ENCODE measurements at regions not wholly inside any gene's neighbourhood (a gene's known extent, or its start where the extent isn't known, plus 50 kb on each side); places are given as distances from the start of the nearest gene placed in this dataset.

DNA sequence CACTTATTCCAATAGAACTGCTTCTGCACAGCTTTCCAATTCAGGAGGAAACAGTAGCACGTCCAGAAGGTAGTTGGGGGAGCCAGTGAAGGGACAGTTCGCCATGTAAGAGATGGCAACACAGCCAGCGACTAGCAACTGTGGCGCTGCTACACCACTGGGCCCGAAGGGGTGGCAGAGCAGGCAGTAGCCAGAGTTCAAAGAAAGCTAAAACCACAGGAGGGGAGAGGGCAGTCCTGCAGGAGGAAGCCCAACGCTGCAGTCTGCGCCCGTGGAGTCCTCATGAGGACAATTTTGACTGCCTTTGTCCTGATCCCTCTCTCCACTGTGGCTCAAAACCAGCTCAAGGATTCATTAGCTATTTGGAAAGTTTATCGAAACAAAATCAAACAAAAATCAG is 591.2 kb downstream of the VRK1 start:
- TF ChIP-seq POLR2A (IDR thresholded peaks at IDR 0.05; ENCODE audit: low read depth, low read length) (no peak), POLR2AphosphoS5 (IDR thresholded peaks at IDR 0.05; ENCODE audit: insufficient read depth, low read depth, low read length) (no peak), EZH2 (IDR thresholded peaks at IDR 0.05; ENCODE audit: borderline replicate concordance, low read depth, low read length, severe bottlenecking) (no peak), GATA2 (IDR thresholded peaks at IDR 0.05; ENCODE audit: insufficient read depth, insufficient read length, low read depth, low read length) (no peak), JUN (IDR thresholded peaks at IDR 0.05; ENCODE audit: borderline replicate concordance, insufficient read depth, insufficient read length, low read depth) (no peak), MYC (IDR thresholded peaks at IDR 0.05; ENCODE audit: low read depth, low read length) (no peak), FOS (IDR thresholded peaks at IDR 0.05; ENCODE audit: borderline replicate concordance, insufficient read depth, low read length) (no peak)
- TF ChIP-seq, protein P1, sequence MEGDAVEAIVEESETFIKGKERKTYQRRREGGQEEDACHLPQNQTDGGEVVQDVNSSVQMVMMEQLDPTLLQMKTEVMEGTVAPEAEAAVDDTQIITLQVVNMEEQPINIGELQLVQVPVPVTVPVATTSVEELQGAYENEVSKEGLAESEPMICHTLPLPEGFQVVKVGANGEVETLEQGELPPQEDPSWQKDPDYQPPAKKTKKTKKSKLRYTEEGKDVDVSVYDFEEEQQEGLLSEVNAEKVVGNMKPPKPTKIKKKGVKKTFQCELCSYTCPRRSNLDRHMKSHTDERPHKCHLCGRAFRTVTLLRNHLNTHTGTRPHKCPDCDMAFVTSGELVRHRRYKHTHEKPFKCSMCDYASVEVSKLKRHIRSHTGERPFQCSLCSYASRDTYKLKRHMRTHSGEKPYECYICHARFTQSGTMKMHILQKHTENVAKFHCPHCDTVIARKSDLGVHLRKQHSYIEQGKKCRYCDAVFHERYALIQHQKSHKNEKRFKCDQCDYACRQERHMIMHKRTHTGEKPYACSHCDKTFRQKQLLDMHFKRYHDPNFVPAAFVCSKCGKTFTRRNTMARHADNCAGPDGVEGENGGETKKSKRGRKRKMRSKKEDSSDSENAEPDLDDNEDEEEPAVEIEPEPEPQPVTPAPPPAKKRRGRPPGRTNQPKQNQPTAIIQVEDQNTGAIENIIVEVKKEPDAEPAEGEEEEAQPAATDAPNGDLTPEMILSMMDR (IDR thresholded peaks at IDR 0.05; ENCODE audit: extremely low read depth in 1 of 2, insufficient read depth in 1 of 2, low read depth in 1 of 2, low read length in 2 of 2), result no peak
- TF ChIP-seq, protein P2, sequence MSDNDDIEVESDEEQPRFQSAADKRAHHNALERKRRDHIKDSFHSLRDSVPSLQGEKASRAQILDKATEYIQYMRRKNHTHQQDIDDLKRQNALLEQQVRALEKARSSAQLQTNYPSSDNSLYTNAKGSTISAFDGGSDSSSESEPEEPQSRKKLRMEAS (IDR thresholded peaks at IDR 0.05; ENCODE audit: insufficient read depth, insufficient read length), result no peak
